ENCODE measurements at regions not wholly inside any gene's neighbourhood (a gene's known extent, or its start where the extent isn't known, plus 50 kb on each side); places are given as distances from the start of the nearest gene placed in this dataset.

DNA sequence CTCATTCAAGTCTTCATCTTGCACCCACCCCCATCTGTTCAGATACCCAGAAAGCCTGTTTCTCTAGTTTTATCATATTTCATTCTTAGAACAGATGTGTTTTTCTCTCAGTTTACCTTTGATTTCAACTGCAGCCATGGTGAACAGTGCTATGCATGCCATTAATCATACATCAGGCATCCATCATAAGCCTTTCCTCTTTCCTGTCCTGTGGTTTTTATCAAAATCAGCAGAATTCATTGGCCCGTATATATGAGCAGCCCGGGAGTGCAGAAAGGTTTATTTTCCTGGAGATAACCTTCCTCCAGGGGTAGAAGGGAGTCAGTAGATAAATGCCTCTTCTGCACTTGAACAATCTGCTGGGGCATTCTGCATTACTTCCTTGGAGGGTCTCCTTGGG lies 65.7 kb downstream of the IL21 start:
- no peak for DNase-seq

GRCh38 chr4:122553432-122553831 lies 67.4 kb downstream of the IL21 start:
- no peak for DNase-seq

DNA sequence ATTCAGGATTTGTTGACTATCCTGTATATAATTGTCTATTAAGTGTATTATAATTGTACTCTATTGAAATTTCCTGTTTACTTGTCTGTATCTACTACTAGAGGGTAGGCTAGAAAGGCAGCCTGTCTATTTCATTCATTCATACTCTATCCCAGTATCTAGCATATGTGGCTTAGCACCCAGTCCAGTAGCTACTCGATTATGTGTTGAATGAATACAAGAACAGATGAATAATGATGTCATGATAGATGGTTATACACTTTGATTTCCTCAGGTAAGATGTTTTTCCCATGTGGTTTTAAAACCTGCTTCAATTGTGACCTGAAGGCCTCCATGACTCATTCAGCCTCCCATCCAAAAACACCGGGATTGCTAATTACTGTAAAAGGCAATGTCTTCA lies 68.0 kb downstream of the IL21 start:
- DNase-seq = no peak

DNA sequence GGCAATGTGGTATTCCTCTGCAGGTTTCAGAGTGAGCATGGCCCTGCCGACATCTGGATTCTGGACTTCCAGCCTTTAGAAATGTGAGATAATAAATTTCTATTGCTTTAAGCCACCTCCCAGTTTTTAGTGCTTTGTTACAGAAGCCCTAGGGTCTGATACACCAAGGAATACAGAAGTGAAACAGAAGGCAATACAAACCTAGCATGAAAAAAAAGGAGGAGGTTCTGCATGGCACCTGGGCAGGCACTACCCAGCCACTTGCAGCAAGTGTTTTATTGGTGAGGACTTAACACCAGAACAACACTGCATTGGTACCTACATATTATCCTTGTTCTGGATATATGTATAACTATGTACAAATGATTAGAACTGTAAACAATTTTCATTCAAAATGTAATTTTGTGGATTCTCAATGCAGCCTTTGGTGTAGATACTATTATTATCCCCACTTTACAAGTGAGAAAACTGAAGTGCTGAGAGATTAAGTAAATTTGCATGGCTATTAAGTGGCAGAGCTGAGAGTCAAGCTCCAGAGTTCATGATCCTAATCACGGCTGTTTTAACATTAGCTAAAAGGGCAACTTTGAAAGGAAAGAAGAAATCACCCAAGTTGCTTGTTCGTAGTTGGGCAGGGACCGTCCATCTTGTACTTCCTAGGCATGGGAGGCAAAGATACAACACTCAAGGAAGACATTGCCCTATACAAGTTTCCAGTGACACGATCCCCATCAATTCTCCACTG lies 71.8 kb downstream of the IL21 start:
- no peak for DNase-seq

DNA sequence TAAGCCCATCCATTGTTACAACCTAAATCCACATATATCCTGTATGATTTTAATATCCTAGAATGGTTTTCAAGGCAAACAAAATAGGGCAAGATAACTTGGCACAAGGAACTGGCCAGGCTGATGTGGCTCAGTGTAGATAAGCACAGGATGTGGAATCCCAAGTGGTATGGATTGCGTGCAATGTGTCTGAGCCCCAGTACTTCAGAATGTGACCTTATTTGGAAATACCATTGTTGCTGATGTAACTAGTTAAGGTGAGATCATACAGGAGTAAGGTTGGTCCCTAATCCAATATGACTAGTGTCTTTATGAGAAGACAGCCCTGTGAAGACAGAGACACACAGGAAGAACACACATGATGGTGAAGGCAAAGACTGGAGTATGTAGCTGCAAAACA lies 72.4 kb downstream of the IL21 start:
- no peak for DNase-seq

DNA sequence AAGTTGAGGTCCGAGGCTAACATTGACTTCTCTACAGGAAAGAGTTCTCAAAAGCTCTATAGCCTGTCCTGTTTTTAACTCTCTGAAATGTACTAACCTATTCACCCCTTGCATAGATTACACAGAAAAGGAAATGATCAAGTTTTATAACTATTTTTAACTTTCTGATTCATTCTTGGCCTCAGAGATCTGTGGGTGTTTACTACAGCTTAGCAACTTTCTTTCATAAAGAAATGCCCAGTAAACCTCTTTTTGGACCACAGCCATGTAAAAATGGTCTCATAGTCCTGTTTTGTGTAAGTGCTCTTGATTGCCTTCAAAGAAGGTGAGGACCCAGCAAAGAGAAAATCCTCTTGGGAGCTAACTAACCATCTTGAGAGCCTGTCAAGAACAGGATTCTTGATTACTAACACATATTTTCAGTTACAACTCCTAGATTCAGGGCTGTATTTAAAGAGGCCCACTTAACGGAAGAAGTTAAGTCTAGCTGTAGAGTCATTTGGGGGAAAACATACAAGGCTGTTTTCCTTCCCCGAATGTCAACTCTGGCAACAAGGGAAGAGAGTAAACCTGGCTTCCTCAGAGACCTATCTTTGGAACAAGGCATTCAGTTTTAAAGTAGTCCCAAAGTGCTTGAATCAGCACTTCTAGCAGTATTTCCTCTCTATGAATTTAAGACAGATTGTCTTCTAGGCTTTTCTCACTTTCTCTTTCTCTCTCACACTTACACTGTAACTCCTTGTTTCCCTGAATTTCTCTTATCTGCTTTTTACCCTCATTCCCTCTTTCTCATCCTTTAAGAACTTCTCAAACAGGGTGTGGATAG lies 78.2 kb downstream of the IL21 start:
- DNase-seq = no peak

- peak; percentile 29 for DNase-seq
Observed at GRCh38 chr4:122541996-122542395, 78.9 kb downstream of the IL21 start.

DNA sequence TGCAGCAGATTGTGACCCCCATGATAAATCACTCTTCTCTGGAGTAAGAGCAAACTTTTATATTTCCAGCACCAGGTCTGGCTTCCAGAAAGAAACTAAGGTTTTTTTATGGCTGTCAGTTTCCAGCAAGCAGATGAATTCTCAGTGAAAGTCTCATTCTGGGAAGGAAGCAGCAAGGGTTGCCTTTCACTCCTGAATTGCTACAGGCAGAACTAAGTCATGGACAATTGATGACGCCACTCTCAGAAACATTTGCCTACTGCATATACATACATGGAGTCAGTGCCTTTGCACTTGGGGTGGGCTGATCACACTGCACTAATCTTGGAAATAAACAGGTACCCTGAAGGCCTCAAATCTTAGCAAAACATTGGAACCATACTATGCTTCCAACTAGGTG lies 80.0 kb downstream of the IL21 start:
- no peak for DNase-seq

DNA sequence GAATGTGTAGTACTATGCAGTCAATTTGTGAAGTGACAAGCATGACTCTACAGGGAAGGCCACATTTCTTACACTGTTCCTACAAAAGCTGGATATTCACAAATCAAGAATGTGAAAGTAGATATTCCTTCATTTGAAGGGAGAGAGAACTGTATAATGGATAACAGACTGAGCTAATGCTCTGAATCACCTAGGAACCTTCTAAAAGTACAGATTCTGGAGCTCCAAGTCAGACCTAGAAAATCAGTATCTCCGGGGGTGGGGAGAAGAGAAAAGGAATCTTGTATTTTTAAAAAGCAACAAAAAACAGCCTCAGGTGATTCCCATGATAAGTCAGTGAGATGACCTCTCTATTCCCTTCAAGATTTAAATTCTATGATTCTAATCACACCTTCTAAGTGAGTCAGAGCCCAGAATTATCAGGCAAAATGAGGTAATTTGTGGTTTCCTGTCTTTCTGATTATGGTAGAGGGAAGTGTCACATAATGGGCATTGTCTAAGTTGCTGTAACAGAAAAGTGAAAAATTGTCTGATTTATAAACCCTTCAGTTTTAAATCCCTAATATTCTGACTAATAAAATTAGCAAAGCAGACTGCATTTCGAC lies 80.9 kb downstream of the IL21 start:
- no peak for DNase-seq

DNA sequence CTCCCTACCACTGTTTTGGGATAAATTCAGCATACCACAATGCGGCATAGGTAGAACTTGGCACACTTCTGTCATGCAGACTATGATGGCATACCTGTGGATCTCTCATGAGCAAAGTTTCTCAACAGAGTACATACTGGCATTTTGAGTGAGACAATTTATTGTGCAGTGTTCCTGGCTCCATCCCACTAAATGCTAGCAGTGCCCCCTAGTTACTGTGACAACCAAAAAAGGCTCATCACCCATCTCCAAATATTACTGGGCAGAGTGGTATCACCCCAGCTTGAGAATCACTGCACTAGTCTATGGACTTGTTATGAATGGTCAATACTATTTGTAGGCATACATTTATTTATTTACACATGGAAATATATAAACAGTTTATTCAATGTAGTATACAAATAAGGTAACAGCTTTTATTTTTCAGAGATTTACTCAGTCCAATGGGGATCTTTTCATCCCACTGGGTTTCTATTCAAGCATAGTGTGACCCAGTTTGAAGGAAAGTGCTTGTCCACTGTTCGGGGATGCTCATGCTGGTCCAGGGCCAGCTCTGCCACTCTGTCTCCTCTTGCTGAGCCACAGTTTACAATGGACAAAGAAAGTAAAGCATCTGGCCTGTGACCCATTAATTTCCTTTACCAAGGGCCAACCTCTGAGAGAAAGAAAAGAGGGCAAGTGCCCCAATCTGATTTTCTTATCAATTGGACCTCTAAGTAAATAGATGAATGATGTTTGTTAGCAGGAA lies 81.0 kb upstream of the IL2 start:
- DNase-seq = no peak

GRCh38 chr4:122536001-122536400 lies 79.5 kb upstream of the IL2 start:
- DNase-seq = no peak

DNA sequence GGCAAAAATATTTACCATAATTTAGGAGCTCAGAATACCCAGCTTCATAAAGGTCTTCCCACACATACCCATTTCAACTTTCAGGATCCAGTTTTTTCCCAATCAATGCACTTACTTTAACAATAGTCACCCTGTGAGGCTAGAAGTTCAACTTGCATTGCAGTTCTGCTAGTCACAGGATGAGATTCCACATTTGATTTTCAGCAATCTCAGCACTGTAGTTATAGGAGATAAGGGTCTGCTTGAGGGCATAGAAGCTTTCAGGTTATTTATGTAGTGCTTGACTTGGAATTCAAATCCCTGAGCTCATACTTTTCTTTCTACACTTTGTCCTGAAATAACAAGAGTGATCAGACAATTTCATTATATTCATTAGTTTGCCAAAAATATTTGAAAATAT lies 78.3 kb upstream of the IL2 start:
- no peak for DNase-seq

DNA sequence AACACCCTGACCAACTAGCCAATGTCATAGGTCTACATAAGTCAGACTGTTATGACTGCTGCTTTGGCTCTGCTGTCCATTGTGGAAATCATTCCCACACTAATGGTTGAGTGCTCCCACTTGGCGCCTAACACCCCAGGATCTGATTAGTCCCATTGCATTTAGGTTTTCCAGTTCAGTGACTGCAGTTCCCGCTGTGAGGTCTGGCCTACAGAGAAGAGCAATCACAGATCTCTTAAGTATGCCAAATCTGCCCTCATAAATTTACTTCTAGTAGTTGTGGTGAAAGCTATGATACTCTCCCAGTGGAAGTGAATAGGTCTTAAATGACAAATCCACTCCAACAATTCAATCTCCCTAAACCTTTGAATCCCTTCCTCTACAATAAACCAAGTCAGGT lies 77.3 kb upstream of the IL2 start:
- DNase-seq = no peak

DNA sequence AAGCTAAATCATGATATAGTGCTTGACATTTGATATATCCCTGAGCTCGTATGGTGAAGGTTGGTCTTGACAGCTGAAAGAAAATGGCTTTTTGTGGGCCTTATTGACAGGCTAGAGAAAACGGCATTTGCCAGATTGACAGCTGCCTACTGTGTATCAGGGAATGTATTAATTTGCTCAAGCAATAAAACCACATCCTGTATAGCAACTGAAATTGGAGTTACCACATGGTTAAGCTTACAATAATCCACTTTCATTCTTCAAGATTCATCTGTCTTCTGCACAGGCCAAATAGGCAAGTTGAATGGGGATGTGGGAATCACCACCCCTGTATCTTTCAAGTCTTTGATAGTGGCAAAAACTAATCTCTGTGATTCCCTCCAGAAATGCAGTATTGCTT lies 76.2 kb upstream of the IL2 start:
- DNase-seq = no peak

- DNase-seq = no peak
Observed at GRCh38 chr4:122531514-122531913, 75.0 kb upstream of the IL2 start.

DNA sequence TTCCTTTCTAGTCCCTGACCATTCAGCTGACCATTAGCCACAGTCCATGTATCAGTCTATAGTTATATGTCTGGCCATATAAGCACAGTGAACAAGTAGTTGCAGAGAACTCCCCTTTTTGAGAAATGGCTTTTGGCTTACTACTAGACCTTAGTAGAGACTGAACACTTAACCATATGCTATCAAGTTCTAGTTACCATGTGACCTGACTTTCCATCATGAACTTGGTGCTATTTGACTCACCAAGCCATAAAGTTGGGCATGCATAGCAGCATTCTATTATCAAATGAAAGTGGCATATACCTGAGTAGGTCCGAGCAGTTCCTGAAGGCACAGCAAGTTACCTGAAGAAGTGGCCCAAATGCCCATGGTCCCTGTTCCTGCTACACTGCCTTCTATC lies 74.5 kb upstream of the IL2 start:
- no peak for DNase-seq

DNA sequence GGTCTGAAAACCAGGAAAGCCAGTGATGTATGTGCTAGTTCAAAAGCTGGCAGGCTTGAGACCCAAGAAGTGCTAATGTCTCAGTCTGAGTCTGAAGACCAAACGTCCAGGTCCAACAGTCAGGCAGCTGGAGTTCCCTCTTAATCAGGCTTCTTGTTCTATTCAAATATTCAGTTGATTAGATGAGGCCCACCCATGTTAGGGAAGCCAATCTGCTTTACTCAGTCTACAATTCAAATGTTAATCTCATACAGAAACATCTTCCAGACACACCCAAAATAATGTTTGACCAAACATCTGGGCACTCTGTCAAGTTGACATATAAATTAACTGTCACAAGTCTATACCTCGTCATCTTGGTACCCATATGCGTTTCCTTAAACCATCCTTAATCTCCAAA lies 72.4 kb upstream of the IL2 start:
- no peak for DNase-seq

DNA sequence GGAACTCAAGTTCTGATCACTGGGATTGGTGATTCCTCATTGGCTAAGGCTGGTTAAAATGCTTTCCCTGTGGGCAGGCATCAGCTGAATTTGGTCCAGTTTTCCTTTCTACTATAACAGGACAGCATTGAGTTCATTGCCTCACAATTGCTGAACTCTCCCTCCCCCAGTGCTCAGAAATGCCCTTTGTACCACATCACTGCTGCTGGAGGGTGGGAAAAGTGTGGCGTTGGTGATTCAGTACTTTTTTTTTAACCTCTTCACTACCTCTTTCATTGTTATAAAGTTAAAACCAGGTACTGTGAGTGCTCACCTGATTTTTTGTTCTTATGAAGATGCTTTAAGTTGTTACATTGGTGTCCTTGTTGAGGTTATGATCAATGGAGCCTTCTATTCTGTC lies 69.3 kb upstream of the IL2 start:
- no peak for DNase-seq

DNA sequence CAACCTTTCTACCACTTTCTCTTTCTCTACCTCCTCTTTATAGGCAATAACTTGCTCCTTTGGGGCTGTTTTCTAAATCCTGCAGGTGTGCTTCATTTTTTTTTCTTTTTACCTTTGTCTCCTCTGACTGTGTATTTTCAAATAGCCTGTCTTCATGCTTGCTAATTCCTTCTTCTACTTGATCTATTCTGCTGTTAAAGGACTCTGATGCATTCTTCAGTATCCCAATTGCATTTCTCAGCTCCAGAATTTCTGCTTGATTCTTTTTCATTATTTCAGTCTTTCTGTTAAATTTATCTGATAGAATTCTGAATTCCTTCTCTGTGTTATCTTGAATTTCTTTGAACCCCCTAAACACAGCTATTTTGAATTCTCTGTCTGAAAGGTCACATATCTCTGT lies 67.7 kb upstream of the IL2 start:
- DNase-seq = no peak

DNA sequence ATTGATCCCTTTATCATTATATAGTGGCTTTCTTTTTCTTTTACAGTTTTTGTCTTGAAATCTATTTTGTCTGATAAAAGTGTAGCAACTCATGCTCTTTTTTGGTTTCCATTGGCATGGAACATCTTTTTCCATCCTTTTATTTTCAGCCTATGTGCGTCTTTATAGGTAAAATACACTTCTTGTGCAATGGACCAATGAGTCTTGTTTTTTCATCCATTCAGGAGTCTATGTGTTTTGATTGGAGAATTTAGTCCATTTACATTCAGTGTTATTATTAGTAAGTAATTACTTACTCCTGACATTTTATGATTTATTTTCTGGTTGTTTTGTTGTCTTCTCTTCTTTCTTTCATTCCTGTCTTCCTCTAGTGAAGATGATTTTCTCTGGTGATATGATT lies 66.4 kb upstream of the IL2 start:
- no peak for DNase-seq

GRCh38 chr4:122517345-122517744 lies 60.8 kb upstream of the IL2 start:
- DNase-seq = no peak

- no peak for DNase-seq
Observed at GRCh38 chr4:122516376-122516775, 59.9 kb upstream of the IL2 start.

DNA sequence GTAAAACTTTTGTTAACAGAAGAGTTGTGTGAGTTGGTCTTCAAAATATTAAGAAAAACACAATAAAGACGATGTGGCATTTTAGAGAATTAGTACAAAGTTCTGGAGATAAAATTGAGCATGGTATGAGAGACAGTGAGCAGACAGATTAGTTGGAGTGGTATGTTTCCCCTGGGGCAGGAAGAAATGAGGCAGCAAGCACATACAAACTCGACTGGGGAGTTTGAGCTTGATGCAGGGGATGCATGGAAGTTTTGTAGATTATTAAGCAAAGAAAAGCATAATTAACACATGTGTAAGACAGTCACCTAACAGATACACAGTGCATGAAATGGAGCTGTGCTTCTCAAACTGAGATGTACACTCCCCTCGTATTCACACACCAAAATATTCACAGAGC lies 58.1 kb upstream of the IL2 start:
- no peak for DNase-seq

DNA sequence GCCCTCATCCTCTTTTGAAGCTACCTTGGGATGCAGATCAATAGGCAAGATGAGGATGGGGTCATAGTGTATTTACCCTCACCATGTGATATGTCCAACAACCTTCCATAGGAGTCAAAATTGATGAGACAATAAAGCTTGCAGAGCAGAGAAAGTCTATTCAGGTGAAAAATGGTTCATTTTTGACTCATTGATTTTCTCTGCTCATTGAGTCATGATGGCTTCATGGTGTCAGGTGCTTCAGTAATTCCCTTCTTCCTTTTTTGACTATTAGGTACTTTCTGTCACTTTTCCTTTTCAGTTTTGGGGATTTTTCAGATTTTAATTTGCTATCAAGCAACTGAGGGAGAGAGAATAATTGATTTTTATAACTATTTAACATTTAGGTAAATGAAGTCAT lies 55.9 kb upstream of the IL2 start:
- no peak for DNase-seq
